NCI-H1105 (cell line): ENCODE measurements at regions not wholly inside any gene's neighbourhood (a gene's known extent, or its start where the extent isn't known, plus 50 kb on each side); places are given as distances from the start of the nearest gene placed in this dataset.
"Not testable (repeated sequence)": the region's sequence is repeated elsewhere in the genome, so short reads cannot be mapped to it uniquely, and the experiment has no call there.

Experiments used
- DNase-seq: peaks from one replicate; lab custom pipeline; 2025; lab: John Stamatoyannopoulos, UW

- DNase-seq, result no peak
Measured at GRCh38 chr12:88889326-88890110, 309.2 kb upstream of the KITLG start.

GRCh38 chr12:88884600-88884999, 304.3 kb upstream of the KITLG start:
- no peak for DNase-seq

- no peak for DNase-seq
Measured at GRCh38 chr12:88882662-88883061, 302.4 kb upstream of the KITLG start.

- no peak for DNase-seq
Measured at GRCh38 chr12:88880051-88880450, 299.8 kb upstream of the KITLG start.

- DNase-seq, result no peak
Measured at GRCh38 chr12:88878295-88878694, 298.0 kb upstream of the KITLG start.

- DNase-seq, result no peak
Measured at GRCh38 chr12:88876857-88877256, 296.6 kb upstream of the KITLG start.

GRCh38 chr12:88870000-88870737, 289.9 kb upstream of the KITLG start:
- DNase-seq, result no peak

GRCh38 chr12:88868050-88868449, 287.8 kb upstream of the KITLG start:
- no peak for DNase-seq

GRCh38 chr12:88867510-88867909, 287.2 kb upstream of the KITLG start:
- DNase-seq, result no peak

GRCh38 chr12:88866881-88867280, 286.6 kb upstream of the KITLG start:
- DNase-seq, result no peak

- no peak for DNase-seq
Measured at GRCh38 chr12:88865537-88865936, 285.3 kb upstream of the KITLG start.

- DNase-seq, result no peak
Measured at GRCh38 chr12:88860851-88861250, 280.6 kb upstream of the KITLG start.

- no peak for DNase-seq
Measured at GRCh38 chr12:88856201-88856600, 275.9 kb upstream of the KITLG start.

GRCh38 chr12:88855301-88855700, 275.0 kb upstream of the KITLG start:
- no peak for DNase-seq

GRCh38 chr12:88854260-88854659, 274.0 kb upstream of the KITLG start:
- DNase-seq, result no peak

- DNase-seq, result not testable (repeated sequence)
Measured at GRCh38 chr12:88847246-88847645, 267.0 kb upstream of the KITLG start.

GRCh38 chr12:88844426-88844825, 264.2 kb upstream of the KITLG start:
- DNase-seq, result no peak

GRCh38 chr12:88842314-88842713, 262.0 kb upstream of the KITLG start:
- no peak for DNase-seq

GRCh38 chr12:88839486-88839885, 259.2 kb upstream of the KITLG start:
- no peak for DNase-seq

GRCh38 chr12:88836156-88836555, 255.9 kb upstream of the KITLG start:
- DNase-seq, result no peak

GRCh38 chr12:88834226-88834625, 254.0 kb upstream of the KITLG start:
- DNase-seq, result no peak

- no peak for DNase-seq
Measured at GRCh38 chr12:88833641-88834116, 253.4 kb upstream of the KITLG start.

- not testable (repeated sequence) for DNase-seq
Measured at GRCh38 chr12:88828537-88828936, 248.3 kb upstream of the KITLG start.
